SIG-M5 (cell line): ENCODE measurements at regions not wholly inside any gene's neighbourhood (a gene's known extent, or its start where the extent isn't known, plus 50 kb on each side); places are given as distances from the start of the nearest gene placed in this dataset.

Experiments used
- DNase-seq: peaks from one replicate; lab custom pipeline; 2025; lab: John Stamatoyannopoulos, UW

DNA sequence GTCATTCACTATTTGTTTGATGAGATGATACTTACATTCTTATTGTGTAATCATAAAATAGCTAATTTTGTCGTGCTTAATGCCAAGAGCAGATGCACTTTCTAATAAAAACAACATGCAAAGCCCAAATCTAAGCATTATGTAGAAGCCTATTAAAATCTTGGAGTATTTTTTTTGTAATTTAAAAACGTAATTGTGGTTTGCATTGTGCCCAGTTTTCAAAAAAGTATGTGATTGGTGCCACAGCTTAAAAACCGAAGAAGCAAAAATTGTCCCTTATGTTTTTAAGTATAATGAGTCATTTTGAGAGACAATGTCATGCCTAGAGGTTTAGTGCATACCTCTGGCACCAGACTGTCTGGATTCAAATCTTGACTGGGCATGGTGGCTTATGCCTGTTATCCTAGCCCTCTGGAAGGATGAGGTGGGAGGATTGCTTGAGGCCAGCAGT lies 464.8 kb upstream of the RGS6 start:
- no peak for DNase-seq

- DNase-seq = no peak
These were observed 463.5 kb upstream of the RGS6 start for GRCh38 chr14:71468701-71469100.

GRCh38 chr14:71469643-71470335 lies 462.4 kb upstream of the RGS6 start:
- DNase-seq = no peak

- no peak for DNase-seq
These were observed 460.4 kb upstream of the RGS6 start for GRCh38 chr14:71471634-71472355.

DNA sequence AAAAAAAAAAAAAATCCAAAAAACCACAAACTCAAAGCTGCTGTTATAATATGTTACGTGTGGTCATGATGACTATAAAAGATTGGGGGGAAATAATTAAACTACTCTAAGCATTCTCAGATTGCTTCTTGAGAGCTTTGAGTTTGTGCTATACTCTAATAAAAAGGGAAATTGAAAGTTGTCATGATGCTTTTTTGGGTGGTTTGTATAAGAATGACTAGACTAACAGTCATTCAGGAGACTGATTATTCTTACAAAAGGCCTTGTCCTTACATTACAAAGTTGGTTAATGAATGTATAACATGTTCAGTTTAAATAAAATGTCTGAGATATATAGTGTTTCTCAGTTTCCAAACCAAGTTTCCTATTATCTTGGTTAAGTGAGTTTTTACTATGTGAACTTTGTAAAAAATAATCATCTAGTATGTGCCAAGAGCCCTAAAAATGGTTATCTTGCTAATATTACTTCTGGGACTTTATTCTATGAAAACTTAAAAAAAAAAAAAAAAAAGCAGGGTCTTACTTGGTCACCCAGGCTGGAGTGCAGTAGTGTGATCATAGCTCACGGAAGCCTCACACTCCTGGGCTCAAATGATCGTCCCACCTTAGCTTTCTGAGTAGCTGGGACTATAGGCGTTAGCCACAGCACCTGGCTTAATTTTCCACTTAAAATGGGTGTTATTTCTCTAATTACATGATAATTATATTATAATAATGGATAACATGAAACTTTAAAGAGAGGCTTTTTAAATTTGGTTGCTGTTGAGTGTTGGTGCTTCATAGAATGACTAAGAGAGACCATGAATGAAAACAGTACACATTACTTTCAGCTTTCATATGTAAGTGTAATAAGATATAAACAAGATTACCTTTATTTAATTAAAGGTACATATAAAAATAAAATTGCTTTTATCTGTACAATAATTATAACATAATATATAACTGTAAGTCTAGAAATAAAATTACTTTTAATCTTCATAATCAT lies 459.6 kb upstream of the RGS6 start:
- DNase-seq = no peak

DNA sequence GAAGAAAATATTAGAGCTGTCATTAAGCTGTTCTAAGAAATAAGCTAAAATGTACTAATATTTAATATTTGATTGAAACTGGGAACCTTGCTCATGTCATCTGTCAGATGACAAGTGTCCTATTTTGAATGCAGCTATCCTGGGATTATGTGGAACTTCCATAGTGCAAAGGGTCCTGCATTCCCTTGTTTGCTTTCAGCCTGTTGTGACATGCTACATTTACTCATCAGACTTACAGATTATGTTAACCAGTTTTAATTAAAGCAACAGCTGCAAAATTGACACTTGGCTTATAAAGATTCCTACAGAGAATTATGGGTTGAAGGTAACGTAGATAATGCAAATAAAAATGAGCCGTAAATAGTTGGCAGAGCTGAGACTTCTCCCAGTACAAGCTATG lies 458.4 kb upstream of the RGS6 start:
- no peak for DNase-seq

DNA sequence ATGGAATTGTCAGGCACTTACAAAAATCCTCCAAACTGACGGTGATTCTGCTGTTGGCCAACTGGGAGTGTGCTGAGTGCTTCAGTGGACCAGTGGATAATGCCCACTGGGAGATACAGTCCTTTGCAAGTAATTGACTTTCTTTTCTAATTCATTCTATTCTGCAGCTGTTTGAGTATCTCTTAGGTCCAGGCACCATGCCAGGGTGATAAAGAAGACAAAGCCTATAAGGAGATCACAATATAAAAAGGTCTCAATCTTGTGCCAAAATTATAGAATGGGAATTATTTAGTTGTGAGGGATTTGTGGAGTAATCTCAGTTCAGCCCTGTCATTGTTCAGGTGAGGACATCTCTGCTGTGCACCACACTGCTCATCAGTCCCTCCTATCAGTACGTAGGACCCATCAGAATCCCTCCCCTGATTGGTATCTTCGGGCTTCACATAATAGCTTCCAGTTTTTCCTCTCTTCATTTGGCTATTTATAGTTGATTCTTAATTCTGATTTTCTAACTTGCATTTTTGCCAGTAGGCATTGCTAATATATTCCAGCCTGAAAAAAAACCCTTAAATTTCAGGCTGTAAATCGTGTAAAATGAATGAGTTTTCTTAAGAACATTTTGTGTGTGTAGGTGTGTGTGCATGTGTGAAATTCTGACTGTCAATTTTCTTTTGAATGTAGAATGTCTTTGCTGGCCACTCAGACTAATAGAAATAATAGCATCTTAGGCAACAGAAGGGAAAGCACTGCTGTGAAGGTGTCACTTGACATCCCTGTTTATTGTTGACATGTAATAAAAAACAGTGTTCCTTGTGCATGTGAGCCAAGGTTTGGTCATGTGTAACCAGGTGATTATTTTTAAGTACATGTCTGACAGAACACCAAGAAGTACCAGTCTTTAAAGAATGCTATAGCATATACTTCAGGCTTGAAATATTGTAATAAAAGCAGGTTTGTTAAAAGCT lies 457.6 kb upstream of the RGS6 start:
- DNase-seq = no peak

- DNase-seq = no peak
These were observed 456.3 kb upstream of the RGS6 start for GRCh38 chr14:71475916-71476315.

- peak; percentile 64 for DNase-seq
These were observed 453.7 kb upstream of the RGS6 start for GRCh38 chr14:71478542-71478941.

DNA sequence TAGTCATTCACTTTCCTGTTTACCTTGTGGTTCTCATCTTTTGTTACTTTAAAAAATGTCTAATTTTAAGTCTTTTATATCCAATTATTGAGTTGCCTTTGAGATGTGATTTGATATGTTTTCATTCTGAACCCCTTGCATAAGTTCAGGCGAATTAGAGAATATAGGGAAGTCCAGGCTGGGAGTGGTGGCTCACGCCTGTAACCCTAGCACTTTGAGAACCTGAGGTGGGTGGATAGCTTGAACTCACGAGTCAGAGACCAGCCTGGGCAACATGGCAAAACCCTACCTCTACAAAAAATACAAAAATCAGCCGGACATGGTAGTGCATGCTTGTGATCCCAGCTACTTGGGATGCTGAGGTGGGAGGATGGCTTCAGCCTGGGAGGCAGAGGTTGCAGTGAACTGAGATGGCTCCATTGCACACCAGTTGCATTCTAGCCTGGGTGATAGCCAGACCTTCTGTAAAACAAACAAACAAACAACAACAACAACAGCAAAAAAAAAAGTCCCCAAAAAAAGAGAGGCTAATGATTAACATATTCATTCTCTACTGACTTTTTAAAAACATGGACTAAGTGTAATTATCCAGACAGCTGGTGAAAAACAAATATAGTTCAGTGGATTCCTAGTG lies 451.1 kb upstream of the RGS6 start:
- DNase-seq = no peak

DNA sequence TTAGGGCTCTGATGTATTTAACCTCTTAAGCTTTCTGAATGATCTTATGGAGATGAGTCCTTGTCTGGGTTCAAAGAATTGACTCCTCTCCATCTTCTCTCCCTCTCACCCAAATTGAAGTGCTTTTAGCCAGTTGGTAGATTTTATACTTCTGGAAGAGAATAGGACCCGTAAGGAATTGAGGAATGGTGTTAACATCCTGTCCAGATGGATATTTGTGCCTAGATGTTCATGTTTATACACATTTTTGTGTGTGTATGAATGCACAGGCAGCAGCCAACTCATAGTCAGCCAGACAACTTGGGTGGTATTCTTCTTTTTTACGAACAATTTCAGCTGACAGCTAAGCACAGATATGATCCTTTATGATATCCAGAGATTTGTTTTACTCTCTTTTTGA lies 449.6 kb upstream of the RGS6 start:
- DNase-seq = no peak

DNA sequence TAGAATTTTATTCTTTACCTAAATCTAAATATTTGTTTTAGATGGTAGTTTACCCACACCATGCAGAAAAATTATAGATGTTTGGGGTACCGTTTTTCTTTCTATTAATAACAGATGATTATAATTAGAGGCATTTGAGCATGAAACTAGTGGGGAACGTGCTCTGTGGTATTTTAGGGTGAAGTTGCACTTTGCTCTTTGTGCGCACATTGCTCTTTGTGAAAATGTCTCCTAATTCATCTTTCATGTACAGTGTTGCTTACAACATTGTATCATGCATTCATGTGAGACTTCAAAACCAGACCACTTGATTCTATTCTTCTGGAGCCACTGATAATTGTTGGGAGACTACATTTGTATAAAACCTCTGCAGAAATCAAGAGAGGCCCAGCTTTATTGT lies 449.1 kb upstream of the RGS6 start:
- no peak for DNase-seq

DNA sequence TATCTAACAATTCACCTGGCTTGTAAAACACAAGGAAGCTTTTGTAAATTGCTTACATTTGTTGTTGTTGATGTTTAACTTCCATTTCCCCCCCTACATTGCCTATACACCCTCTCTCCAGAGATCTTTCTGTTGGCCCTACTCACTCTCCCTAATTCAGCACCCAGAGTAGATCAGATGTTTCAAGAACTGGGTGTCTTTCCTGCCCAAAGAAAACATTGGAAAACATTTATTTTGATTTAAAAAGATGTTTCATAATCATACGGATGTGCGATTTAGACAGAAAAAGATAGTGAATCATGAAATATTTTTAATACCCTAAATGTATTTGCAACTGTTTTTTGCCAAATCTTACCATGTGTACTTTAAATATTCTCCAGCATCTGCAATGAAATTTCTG lies 446.4 kb upstream of the RGS6 start:
- no peak for DNase-seq

- DNase-seq = no peak
These were observed 445.9 kb upstream of the RGS6 start for GRCh38 chr14:71486279-71486678.

DNA sequence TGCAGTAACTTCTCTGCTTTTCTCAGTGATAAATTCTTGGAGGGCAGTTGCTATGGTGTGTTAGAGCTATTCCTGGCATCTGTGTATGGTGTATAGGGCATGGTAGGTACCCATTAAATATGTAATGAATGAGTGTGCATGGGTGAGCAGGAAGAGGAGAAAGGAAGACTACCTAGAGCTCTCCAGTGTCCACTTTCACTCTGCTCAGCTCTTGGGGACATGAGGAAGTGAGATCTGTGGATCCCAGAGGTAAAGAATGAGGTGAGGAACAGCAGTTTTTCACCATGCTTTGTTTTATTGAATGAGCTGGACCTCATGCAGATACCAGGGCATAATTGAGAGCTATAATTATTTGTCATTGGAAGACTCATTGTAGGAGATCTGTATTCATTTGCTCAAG lies 444.8 kb upstream of the RGS6 start:
- DNase-seq = no peak

DNA sequence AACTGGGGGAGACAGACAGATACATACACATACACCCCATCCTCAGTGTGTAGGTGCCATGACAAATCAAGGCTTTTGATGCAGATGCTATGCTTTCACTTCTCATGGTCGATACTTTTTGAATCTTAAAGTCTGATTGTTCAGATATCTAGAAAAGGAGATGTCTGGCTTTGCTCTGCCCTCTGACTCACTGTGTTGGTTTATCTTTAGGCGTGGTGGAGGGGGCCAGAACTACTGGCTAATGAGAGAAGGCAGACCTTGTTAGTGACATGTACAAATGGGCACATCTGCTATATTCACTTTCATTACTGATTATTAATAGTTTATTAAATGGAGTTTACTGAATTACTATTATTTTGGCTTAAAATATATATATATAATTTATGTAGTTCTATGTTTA lies 444.3 kb upstream of the RGS6 start:
- no peak for DNase-seq

GRCh38 chr14:71488703-71489191 lies 443.5 kb upstream of the RGS6 start:
- DNase-seq = no peak

- DNase-seq = no peak
These were observed 442.5 kb upstream of the RGS6 start for GRCh38 chr14:71489742-71490141.

DNA sequence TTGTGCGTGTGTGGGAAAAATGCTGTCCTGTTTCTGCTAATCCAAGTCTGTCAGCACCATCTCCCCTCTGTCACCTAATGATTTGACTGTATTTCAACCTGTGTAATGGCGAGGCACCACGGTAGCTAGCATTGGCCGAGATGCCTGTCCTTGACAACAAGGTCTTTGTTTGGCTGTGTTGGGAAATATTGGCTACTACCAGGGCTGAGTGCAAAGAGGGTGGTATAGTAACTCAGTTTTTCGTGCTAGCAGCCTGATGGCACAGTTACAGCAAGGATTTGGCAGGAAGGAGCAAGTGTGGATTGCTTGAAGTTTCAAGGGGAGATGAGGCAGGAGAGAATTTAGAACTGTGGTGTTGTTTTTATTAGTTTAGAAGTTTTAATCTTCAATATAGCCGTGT lies 440.3 kb upstream of the RGS6 start:
- no peak for DNase-seq

GRCh38 chr14:71492346-71492745 lies 439.9 kb upstream of the RGS6 start:
- DNase-seq = no peak

- no peak for DNase-seq
These were observed 434.6 kb upstream of the RGS6 start for GRCh38 chr14:71497645-71498086.
